Prostate gland (tissue), 2 donors: ENCODE measurements at regions not wholly inside any gene's neighbourhood (a gene's known extent, or its start where the extent isn't known, plus 50 kb on each side); places are given as distances from the start of the nearest gene placed in this dataset.
A peak's percentile ranks its signal among the peaks of the same experiment; 100 is the strongest.

Experiments used
- DNase-seq: peaks from one replicate; pipeline ENCODE4 v3.0.0-alpha.2; 2019; ENCODE audit warnings: low spot score
- H3K27ac ChIP-seq, 2 donors: fragments of 200-600 bp; sonication (generic); 2 replicates each; pipeline ENCODE4 v1.5.1; 2017 to 2019
- H3K27me3 ChIP-seq: fragments of 200-600 bp; sonication (generic); replicated peaks from 2 replicates; pipeline ENCODE4 v1.5.1; 2019; ENCODE audit not compliant: insufficient read depth
- H3K36me3 ChIP-seq, 2 donors: fragments of 200-600 bp; sonication (generic); 1 replicate in 1 of 2; 2 replicates in 1 of 2; pipeline versions ENCODE4 v1.5.1 to v1.8.1; 2017 to 2019
- H3K4me1 ChIP-seq: fragments of 200-600 bp; sonication (generic); replicated peaks from 2 replicates; pipeline ENCODE4 v1.5.1; 2019
- H3K4me3 ChIP-seq, 2 donors: fragments of 200-600 bp; sonication (generic); 2 replicates each; pipeline ENCODE4 v1.5.1; 2017 to 2019
- H3K9me3 ChIP-seq: fragments of 200-600 bp; sonication (generic); 2 replicates; pipeline ENCODE4 v1.5.1; 2017
- CTCF ChIP-seq, 4 experiments: fragments of 200-600 bp in 2 of 4; fragments of 450-650 bp in 2 of 4; sonication (generic) in 2 of 4; IDR thresholded peaks; 1 replicate in 3 of 4; 2 replicates in 1 of 4; pipeline ENCODE4 v1.5.1; 2016 to 2019; ENCODE audit warnings: antibody characterized with exemption in 4 of 4, mild to moderate bottlenecking in 2 of 4, moderate library complexity in 2 of 4
- POLR2A ChIP-seq: fragments of 450-650 bp; IDR thresholded peaks from one replicate; pipeline ENCODE4 v1.6.1; 2016; ENCODE audit warnings: antibody characterized with exemption, mild to moderate bottlenecking
- POLR2AphosphoS5 ChIP-seq: sonication (generic); formaldehyde crosslinking; IDR thresholded peaks from one replicate; pipeline ENCODE4 v1.6.1; 2017; ENCODE audit warnings: antibody characterized with exemption
- WGBS: methylation state at CpG from one replicate; pipeline ENCODE4 v1.1.5; 2018; 5-methylcytosine and 5-hydroxymethylcytosine counted together
- intact Hi-C: fragments of 100-400 bp; cut with DNase I; formaldehyde crosslinking; loops from one replicate; pipeline ENCODE4 v1.14.2; 2022

GRCh38 chr2:241932899-241933178, 63.3 kb downstream of the RTP5 start:
- no peak overlapping the region for H3K4me3 ChIP-seq
- DNase-seq: no peak
- 65% methylated on average over 9 of the region's 9 CpGs for WGBS
- no peaks in the 10 kb centered on the region for H3K36me3 ChIP-seq
- peaks cover 3% of the 10 kb centered on the region for H3K4me1 ChIP-seq
- peak overlapping the region; percentile 77 to 79 for H3K27ac ChIP-seq
- H3K27me3 ChIP-seq: no peaks in the 10 kb centered on the region
- intact Hi-C loops: loop anchor here (10.0 kb wide), 1 partner anchor 48 kb away; no protein-coding TSS in a partner anchor
- TF ChIP-seq POLR2AphosphoS5 (no peak), CTCF (IDR thresholded peaks at IDR 0.05) (no peak), POLR2A (no peak)
- H3K9me3 ChIP-seq: no peaks in the 10 kb centered on the region

- DNase-seq: peak; percentile 39
- Histone ChIP-seq H3K4me3 (no peak overlapping the region), H3K27me3 (no peaks in the 10 kb centered on the region), H3K27ac (peak overlapping the region; percentile 77 to 79), H3K36me3 (no peaks in the 10 kb centered on the region), H3K4me1 (peaks cover 3% of the 10 kb centered on the region), H3K9me3 (no peaks in the 10 kb centered on the region)
- intact Hi-C loops: loop anchor here (10.0 kb wide), 1 partner anchor 49 kb away; no protein-coding TSS in a partner anchor
- WGBS: 19% methylated on average over 11 of the region's 11 CpGs
- TF ChIP-seq POLR2AphosphoS5: peak; percentile 27
- TF ChIP-seq CTCF (IDR thresholded peaks at IDR 0.05): no peak
- TF ChIP-seq POLR2A: no peak
Observed at GRCh38 chr2:241933179-241933911, 63.8 kb downstream of the RTP5 start.

- H3K9me3 ChIP-seq: no peaks in the 10 kb centered on the region
- no peak for DNase-seq
- WGBS: 63% methylated on average over 1 of the region's 1 CpG
- H3K4me3 ChIP-seq: no peak overlapping the region
- H3K4me1 ChIP-seq: peaks cover 3% of the 10 kb centered on the region
- intact Hi-C loops: loop anchor here (10.0 kb wide), 1 partner anchor 51 kb away; no protein-coding TSS in a partner anchor
- no peaks in the 10 kb centered on the region for H3K36me3 ChIP-seq
- H3K27ac ChIP-seq: no peak overlapping the region
- no peaks in the 10 kb centered on the region for H3K27me3 ChIP-seq
- no peak for TF ChIP-seq POLR2A
Observed at GRCh38 chr2:241935314-241935713, 65.8 kb downstream of the RTP5 start.

GRCh38 chr2:241935774-241936173, 66.2 kb downstream of the RTP5 start:
- Histone ChIP-seq H3K9me3 (no peaks in the 10 kb centered on the region), H3K4me3 (no peak overlapping the region), H3K4me1 (peaks cover 3% of the 10 kb centered on the region), H3K27ac (no peak overlapping the region), H3K36me3 (no peaks in the 10 kb centered on the region), H3K27me3 (no peaks in the 10 kb centered on the region)
- DNase-seq: no peak
- intact Hi-C loops: loop anchor here (10.0 kb wide), 1 partner anchor 51 kb away; no protein-coding TSS in a partner anchor
- TF ChIP-seq POLR2AphosphoS5 (no peak), CTCF (IDR thresholded peaks at IDR 0.05) (no peak), POLR2A (no peak)
- WGBS: 91% methylated on average over 6 of the region's 6 CpGs

- TF ChIP-seq CTCF (IDR thresholded peaks at IDR 0.05) (no peak), POLR2A (no peak), POLR2AphosphoS5 (no peak)
- 71% methylated on average over 55 of the region's 55 CpGs for WGBS
- Histone ChIP-seq H3K27me3 (no peaks in the 10 kb centered on the region), H3K4me1 (peaks cover 3% of the 10 kb centered on the region), H3K36me3 (no peaks in the 10 kb centered on the region), H3K4me3 (no peak overlapping the region), H3K9me3 (no peaks in the 10 kb centered on the region), H3K27ac (no peak overlapping the region)
- DNase-seq: no peak
- intact Hi-C loops: loop anchor here (10.0 kb wide), 1 partner anchor 52 kb away; no protein-coding TSS in a partner anchor
Observed at GRCh38 chr2:241936457-241937133, 67.1 kb downstream of the RTP5 start.
